Ishikawa (cell line): ENCODE measurements at regions not wholly inside any gene's neighbourhood (a gene's known extent, or its start where the extent isn't known, plus 50 kb on each side); places are given as distances from the start of the nearest gene placed in this dataset.

Experiments
- CEBPB ChIP-seq: IDR thresholded peaks from 2 replicates; pipeline ENCODE4 v1.6.1; 2012
- CREB1 ChIP-seq: IDR thresholded peaks from 2 replicates; pipeline ENCODE4 v1.6.1; 2012; ENCODE audit warnings: low read depth
- EGR1 ChIP-seq: IDR thresholded peaks from 2 replicates; pipeline ENCODE4 v1.6.1; 2012
- EP300 ChIP-seq: IDR thresholded peaks from 2 replicates; pipeline ENCODE4 v1.6.1; 2012; ENCODE audit warnings: borderline replicate concordance
- FOXM1 ChIP-seq: IDR thresholded peaks from 2 replicates; pipeline ENCODE4 v1.6.1; 2012; ENCODE audit warnings: low read depth, borderline replicate concordance
- MAX ChIP-seq: IDR thresholded peaks from 2 replicates; pipeline ENCODE4 v1.6.1; 2012
- NFIC ChIP-seq: IDR thresholded peaks from 2 replicates; pipeline ENCODE4 v1.6.1; 2012
- RAD21 ChIP-seq: IDR thresholded peaks from 2 replicates; pipeline ENCODE4 v1.6.1; 2012; ENCODE audit warnings: low read depth
- REST ChIP-seq: IDR thresholded peaks from 2 replicates; pipeline ENCODE4 v1.6.1; 2012; ENCODE audit warnings: low read depth, mild to moderate bottlenecking
- TAF1 ChIP-seq: IDR thresholded peaks from 2 replicates; pipeline ENCODE4 v1.6.1; 2012; ENCODE audit warnings: low read depth, mild to moderate bottlenecking
- TCF12 ChIP-seq: IDR thresholded peaks from 2 replicates; pipeline ENCODE4 v1.6.1; 2012; ENCODE audit warnings: low read depth
- TEAD4 ChIP-seq: IDR thresholded peaks from 2 replicates; pipeline ENCODE4 v1.6.1; 2012
- YY1 ChIP-seq: IDR thresholded peaks from 2 replicates; pipeline ENCODE4 v1.6.1; 2012; ENCODE audit warnings: low read depth
- ZBTB7A ChIP-seq: IDR thresholded peaks from 2 replicates; pipeline ENCODE4 v1.6.1; 2012; ENCODE audit warnings: low read depth
- TF ChIP-seq, protein P1 (sequence below): IDR thresholded peaks from 2 replicates; pipeline ENCODE4 v1.6.1; 2012

DNA sequence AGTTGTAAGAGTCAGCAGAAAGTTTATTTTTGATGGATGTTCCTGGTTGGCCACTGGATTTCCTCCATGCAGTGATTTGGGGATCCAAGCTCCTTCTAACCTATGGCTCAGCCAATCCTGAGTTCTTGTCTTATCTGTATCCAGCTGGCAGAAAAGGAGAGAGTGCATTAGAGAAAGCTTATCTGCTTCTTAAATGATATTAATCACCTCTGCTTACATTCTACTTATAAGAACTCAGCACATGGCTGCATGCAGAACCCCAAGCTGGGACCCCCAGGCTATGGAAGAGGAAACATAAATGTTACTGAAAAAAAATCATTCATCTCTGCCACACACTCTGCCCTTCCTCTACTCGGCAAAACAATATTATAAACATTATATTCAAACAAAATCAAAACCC, 739.8 kb upstream of the AUTS2 start:
- TF ChIP-seq MAX (no peak), EP300 (no peak), ZBTB7A (no peak), TAF1 (no peak), TEAD4 (no peak), CEBPB (no peak), CREB1 (no peak), REST (no peak), YY1 (no peak), RAD21 (no peak), EGR1 (no peak), TCF12 (no peak), FOXM1 (no peak), NFIC (no peak)
- TF ChIP-seq, protein P1, sequence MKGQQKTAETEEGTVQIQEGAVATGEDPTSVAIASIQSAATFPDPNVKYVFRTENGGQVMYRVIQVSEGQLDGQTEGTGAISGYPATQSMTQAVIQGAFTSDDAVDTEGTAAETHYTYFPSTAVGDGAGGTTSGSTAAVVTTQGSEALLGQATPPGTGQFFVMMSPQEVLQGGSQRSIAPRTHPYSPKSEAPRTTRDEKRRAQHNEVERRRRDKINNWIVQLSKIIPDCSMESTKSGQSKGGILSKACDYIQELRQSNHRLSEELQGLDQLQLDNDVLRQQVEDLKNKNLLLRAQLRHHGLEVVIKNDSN = no peak

- TF ChIP-seq NFIC (no peak), REST (no peak), ZBTB7A (no peak), FOXM1 (no peak), TEAD4 (no peak), CEBPB (no peak), TAF1 (no peak), YY1 (no peak), TCF12 (no peak), EP300 (no peak), RAD21 (no peak), EGR1 (no peak), CREB1 (no peak), MAX (no peak)
- TF ChIP-seq, protein P1 = no peak
Measured at GRCh38 chr7:68861171-68861570, 737.1 kb upstream of the AUTS2 start.

DNA sequence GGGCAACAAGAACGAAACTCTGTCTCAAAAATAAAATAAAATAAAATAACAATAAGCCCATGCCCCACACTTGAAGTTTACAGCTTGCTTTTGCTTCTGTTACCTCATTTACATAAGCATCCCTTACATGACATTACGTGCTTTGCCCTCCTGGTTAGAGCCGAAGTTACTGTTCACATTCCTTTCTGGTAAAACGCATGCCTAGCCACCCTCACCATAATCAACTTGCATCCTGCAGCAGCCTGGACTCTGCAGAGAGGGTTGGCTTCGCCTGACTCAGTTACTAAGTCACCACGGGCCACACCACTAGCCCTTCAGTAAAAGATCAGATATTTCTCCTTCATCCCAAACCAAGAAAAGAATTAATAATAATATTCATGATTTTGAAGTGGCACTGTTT, 736.0 kb upstream of the AUTS2 start:
- TF ChIP-seq CEBPB = no peak
- no peak for TF ChIP-seq TAF1
- TF ChIP-seq TCF12 = no peak
- TF ChIP-seq EP300 = no peak
- TF ChIP-seq TEAD4 = no peak
- no peak for TF ChIP-seq EGR1
- no peak for TF ChIP-seq YY1
- TF ChIP-seq REST = no peak
- no peak for TF ChIP-seq NFIC
- TF ChIP-seq ZBTB7A = no peak
- TF ChIP-seq FOXM1 = no peak

- TF ChIP-seq ZBTB7A = no peak
- TF ChIP-seq YY1 = no peak
- TF ChIP-seq MAX = no peak
- no peak for TF ChIP-seq TAF1
- TF ChIP-seq RAD21 = no peak
- TF ChIP-seq REST = no peak
- TF ChIP-seq EP300 = no peak
- TF ChIP-seq EGR1 = no peak
- TF ChIP-seq, protein P1 = no peak
- TF ChIP-seq CREB1 = no peak
- TF ChIP-seq NFIC = no peak
- no peak for TF ChIP-seq TEAD4
- TF ChIP-seq TCF12 = no peak
- no peak for TF ChIP-seq CEBPB
- TF ChIP-seq FOXM1 = no peak
Measured at GRCh38 chr7:68862736-68863135, 735.5 kb upstream of the AUTS2 start.
